IMR-90 (cell line): ENCODE measurements at regions not wholly inside any gene's neighbourhood (a gene's known extent, or its start where the extent isn't known, plus 50 kb on each side); places are given as distances from the start of the nearest gene placed in this dataset.

ENCODE experiments used
- ATAC-seq: fragments of 200-7000 bp; cut with Tn5 transposase; 2 replicates; pipeline ENCODE4 v1.9.1; 2020; ENCODE audit warnings: low read depth, mild to moderate bottlenecking, moderate library complexity
- BruUV-seq: library from RNA; stranded (reverse); fragments of 400-500 nt; replicated peaks from 2 replicates; lab custom pipeline; 2021; lab: Mats Ljungman, UMichigan
- CTCF ChIA-PET: fragments of 300-600 bp; formaldehyde crosslinking; extraction: SDS; loops from one replicate; lab custom pipeline; 2021; ENCODE audit warnings: antibody characterized with exemption; lab: Yijun Ruan, JAX
- POLR2A ChIA-PET: fragments of 300-600 bp; sonication (Branson Sonifier 250); formaldehyde crosslinking; loops from one replicate; lab custom pipeline; 2022; ENCODE audit warnings: antibody characterized with exemption; ENCODE audit not compliant: unreplicated experiment; lab: Charles Lee
- DNase-seq: peaks from one replicate; pipeline ENCODE4 v3.0.0; 2013
- H2AFZ ChIP-seq: replicated peaks from 2 replicates; pipeline ENCODE3; 2013; ENCODE audit warnings: low read length, mild to moderate bottlenecking; ENCODE audit not compliant: poor library complexity
- H2AK5ac ChIP-seq: 2 replicates; pipeline ENCODE4 v1.6.1; 2013; ENCODE audit warnings: low read depth, low read length, inconsistent platforms
- H2AK9ac ChIP-seq: replicated peaks from 2 replicates; pipeline ENCODE3; 2013; ENCODE audit warnings: mild to moderate bottlenecking, low read depth, low read length, moderate library complexity; ENCODE audit not compliant: poor library complexity
- H2BK120ac ChIP-seq: 2 replicates; pipeline ENCODE4 v1.6.1; 2013; ENCODE audit warnings: low read depth, low read length, inconsistent platforms
- H2BK15ac ChIP-seq: 3 replicates; pipeline ENCODE4 v1.6.1; 2013; ENCODE audit warnings: low read depth, low read length, inconsistent platforms
- H2BK20ac ChIP-seq: 2 replicates; pipeline ENCODE4 v1.6.1; 2013; ENCODE audit warnings: low read depth, mild to moderate bottlenecking, inconsistent platforms, low read length, moderate library complexity
- H2BK5ac ChIP-seq: 2 replicates; pipeline ENCODE4 v1.6.1; 2013; ENCODE audit warnings: mild to moderate bottlenecking, low read depth, low read length, inconsistent platforms; ENCODE audit not compliant: poor library complexity, severe bottlenecking
- H3K14ac ChIP-seq: replicated peaks from 2 replicates; pipeline ENCODE4 v1.6.1; 2013; ENCODE audit warnings: low read depth, low read length, inconsistent platforms
- H3K18ac ChIP-seq: 2 replicates; pipeline ENCODE4 v1.6.1; 2013; ENCODE audit warnings: low read depth, low read length, control low read depth
- H3K23ac ChIP-seq: 2 replicates; pipeline ENCODE4 v1.6.1; 2013; ENCODE audit warnings: low read depth, low read length, inconsistent platforms
- H3K27ac ChIP-seq: 2 replicates; pipeline ENCODE4 v1.5.1; 2013; ENCODE audit warnings: mild to moderate bottlenecking, control low read depth, low read length; ENCODE audit not compliant: insufficient read depth
- H3K27me3 ChIP-seq: 2 replicates; pipeline ENCODE4 v1.6.1; 2013; ENCODE audit warnings: low read length; ENCODE audit not compliant: control insufficient read depth, insufficient read depth
- H3K36me3 ChIP-seq: 2 replicates; pipeline ENCODE4 v1.6.1; 2013; ENCODE audit warnings: low read length, mixed read lengths; ENCODE audit not compliant: control insufficient read depth, insufficient read depth
- H3K4ac ChIP-seq: 2 replicates; pipeline ENCODE4 v1.6.1; 2013; ENCODE audit warnings: low read depth, low read length, inconsistent platforms
- H3K4me1 ChIP-seq: 2 replicates; pipeline ENCODE4 v1.6.1; 2013; ENCODE audit warnings: low read length, mixed read lengths; ENCODE audit not compliant: control insufficient read depth, insufficient read depth
- H3K4me2 ChIP-seq: 2 replicates; pipeline ENCODE4 v1.6.1; 2013; ENCODE audit warnings: low read depth, mild to moderate bottlenecking, control low read depth, low read length, moderate library complexity
- H3K4me3 ChIP-seq: 2 replicates; pipeline ENCODE4 v1.5.1; 2013; ENCODE audit warnings: low read depth, mild to moderate bottlenecking, control low read depth, low read length, moderate library complexity; ENCODE audit not compliant: insufficient read depth
- H3K56ac ChIP-seq: 2 replicates; pipeline ENCODE4 v1.6.1; 2013; ENCODE audit warnings: low read length, inconsistent platforms; ENCODE audit not compliant: insufficient read depth; ENCODE audit errors: extremely low read depth
- H3K79me1 ChIP-seq, 2 experiments: 2 replicates each; pipeline ENCODE4 v1.6.1; 2013; ENCODE audit warnings: low read length in 2 of 2, inconsistent platforms in 1 of 2, low read depth in 1 of 2
- H3K9ac ChIP-seq: 2 replicates; pipeline ENCODE4 v1.6.1; 2013; ENCODE audit warnings: low read depth, low read length, control low read depth
- H3K9me1 ChIP-seq: 2 replicates; pipeline ENCODE4 v1.6.1; 2013; ENCODE audit warnings: low read length, inconsistent platforms; ENCODE audit not compliant: insufficient read depth
- H3K9me3 ChIP-seq: 2 replicates; pipeline ENCODE4 v1.6.1; 2013; ENCODE audit warnings: low read length; ENCODE audit not compliant: control insufficient read depth, insufficient read depth
- H4K20me1 ChIP-seq: 2 replicates; pipeline ENCODE4 v1.6.1; 2013; ENCODE audit warnings: low read length, inconsistent platforms; ENCODE audit not compliant: insufficient read depth
- H4K5ac ChIP-seq: 2 replicates; pipeline ENCODE4 v1.6.1; 2013; ENCODE audit warnings: mild to moderate bottlenecking, low read depth, low read length, control low read depth
- H4K8ac ChIP-seq, 2 experiments: 2 replicates each; pipeline ENCODE4 v1.6.1; 2013; ENCODE audit warnings: low read depth in 2 of 2, low read length in 2 of 2, control low read depth in 1 of 2, inconsistent platforms in 1 of 2
- H4K91ac ChIP-seq: 2 replicates; pipeline ENCODE4 v1.6.1; 2013; ENCODE audit warnings: low read depth, low read length, inconsistent platforms; ENCODE audit not compliant: insufficient read depth
- FOS ChIP-seq: fragments of 150-350 bp; IDR thresholded peaks from 2 replicates; pipeline ENCODE4 v1.6.1; 2016; ENCODE audit warnings: low read depth, low read length
- MAFK ChIP-seq: IDR thresholded peaks from 2 replicates; pipeline ENCODE4 v1.6.1; 2012; ENCODE audit warnings: low read depth, low read length, improper control_type of control experiment
- WGBS, 2 experiments: methylation state at CpG; one replicate each; pipeline versions ENCODE4 v1.1.5 to v1.1.7; 2013; ENCODE audit warnings: missing lambda C conversion rate in 2 of 2; ENCODE audit not compliant: insufficient read length in 1 of 2; ENCODE audit errors: extremely low coverage in 2 of 2; 5-methylcytosine and 5-hydroxymethylcytosine counted together
- dilution Hi-C: fragments of 300-500 bp; cut with HindIII; formaldehyde crosslinking; loops from one replicate; pipeline ENCODE4 v1.14.3; 2018; ENCODE audit warnings: low sequenced_read_pairs; ENCODE audit not compliant: unreplicated experiment
- in situ Hi-C: fragments of 300-500 bp; cut with MboI; formaldehyde crosslinking; loops from 3 replicates; pipeline ENCODE4 v1.14.3; 2019; ENCODE audit warnings: low sequenced_read_pairs, inconsistent platforms, mixed read lengths
- intact Hi-C: fragments of 100-400 bp; cut with micrococcal nuclease; formaldehyde crosslinking; loops from 2 replicates; pipeline ENCODE4 v1.10.0; 2022
- TF ChIP-seq, protein P1 (sequence below): fragments of 150-350 bp; IDR thresholded peaks from 2 replicates; pipeline ENCODE4 v1.6.1; 2017; ENCODE audit warnings: mild to moderate bottlenecking, antibody characterized with exemption, low read length, low read depth

DNA sequence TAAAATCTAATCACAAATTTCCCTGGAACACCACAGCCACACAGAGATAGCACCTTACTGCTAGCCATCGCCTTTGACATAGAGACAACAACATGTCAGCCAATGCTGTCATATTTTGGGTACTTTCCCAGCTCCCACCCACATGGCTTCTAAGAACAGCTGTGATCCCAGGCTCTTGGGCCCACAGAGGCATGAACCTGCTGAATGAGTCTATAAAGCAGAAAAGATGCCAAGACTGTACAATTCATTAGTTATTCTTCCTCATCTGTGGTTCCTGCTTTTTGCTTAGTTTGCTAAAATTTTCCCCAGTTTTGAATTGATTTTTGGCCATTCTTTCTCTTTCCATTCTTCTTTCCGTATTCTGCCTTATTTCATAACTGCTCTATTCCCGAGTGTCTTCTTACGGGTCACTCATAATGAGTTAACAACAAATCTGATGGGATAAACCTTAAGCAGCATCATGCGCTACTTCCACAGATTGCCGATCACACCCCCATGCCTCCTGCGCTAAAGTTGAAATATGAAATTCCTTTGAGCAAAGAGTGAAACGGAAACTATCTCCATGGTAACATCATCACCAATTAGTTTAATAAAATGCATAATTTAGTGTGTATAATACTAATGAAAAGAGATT is 327.3 kb upstream of the HSF2 start:
- Histone ChIP-seq H2BK120ac (no peak overlapping the region), H3K9me3 (no peaks in the 10 kb centered on the region), H2BK5ac (no peak overlapping the region), H3K9ac (no peak overlapping the region), H3K4me3 (no peak overlapping the region), H3K56ac (no peak overlapping the region), H3K14ac (no peak overlapping the region), H4K20me1 (no peaks in the 10 kb centered on the region), H2BK20ac (no peak overlapping the region), H3K23ac (no peak overlapping the region), H3K4me1 (no peaks in the 10 kb centered on the region), H2AK5ac (no peak overlapping the region), H4K5ac (no peak overlapping the region), H3K4me2 (no peak overlapping the region), H2BK15ac (no peak overlapping the region), H3K18ac (no peak overlapping the region), H3K27me3 (no peaks in the 10 kb centered on the region; the same call in 1 of the 2 replicates), H3K9me1 (no peaks in the 10 kb centered on the region), H4K8ac (no peak overlapping the region), H3K36me3 (no peaks in the 10 kb centered on the region), H4K91ac (no peak overlapping the region), H3K4ac (no peak overlapping the region), H2AK9ac (no peak overlapping the region), H2AFZ (no peak overlapping the region), H3K27ac (no peak overlapping the region), H3K79me1 (no peaks in the 10 kb centered on the region)
- WGBS, 2 experiments, result no CpG with 5 or more reads among the region's 8 CpGs
- CTCF ChIA-PET, result interaction anchor here (1.0 kb wide), 1 partner anchor 397 kb away, joined by 3 read pairs; no protein-coding TSS in a partner anchor
- no peak for ATAC-seq
- DNase-seq, result no peak
- TF ChIP-seq, protein P1, sequence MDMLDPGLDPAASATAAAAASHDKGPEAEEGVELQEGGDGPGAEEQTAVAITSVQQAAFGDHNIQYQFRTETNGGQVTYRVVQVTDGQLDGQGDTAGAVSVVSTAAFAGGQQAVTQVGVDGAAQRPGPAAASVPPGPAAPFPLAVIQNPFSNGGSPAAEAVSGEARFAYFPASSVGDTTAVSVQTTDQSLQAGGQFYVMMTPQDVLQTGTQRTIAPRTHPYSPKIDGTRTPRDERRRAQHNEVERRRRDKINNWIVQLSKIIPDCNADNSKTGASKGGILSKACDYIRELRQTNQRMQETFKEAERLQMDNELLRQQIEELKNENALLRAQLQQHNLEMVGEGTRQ, result no peak
- TF ChIP-seq MAFK (0 out of 2 replicates have a peak, but pooled peaks have one; percentile 9), FOS (no peak)
- in situ Hi-C loops (no loop called here), dilution Hi-C loops (no loop called here), intact Hi-C loops (no loop called here)
- BruUV-seq, result no TSS peak
- POLR2A ChIA-PET, result no interaction called here
